Activated T-cell treated with anti-CD3 and anti-CD28 coated beads, Interleukin-2, amount 50 U/mL, for 48 hours (primary cell): ENCODE measurements at regions not wholly inside any gene's neighbourhood (a gene's known extent, or its start where the extent isn't known, plus 50 kb on each side); places are given as distances from the start of the nearest gene placed in this dataset.

Experiments used
- DNase-seq, 2 experiments: peaks; one replicate each; pipeline ENCODE4 v3.0.0-alpha.2; 2020

DNA sequence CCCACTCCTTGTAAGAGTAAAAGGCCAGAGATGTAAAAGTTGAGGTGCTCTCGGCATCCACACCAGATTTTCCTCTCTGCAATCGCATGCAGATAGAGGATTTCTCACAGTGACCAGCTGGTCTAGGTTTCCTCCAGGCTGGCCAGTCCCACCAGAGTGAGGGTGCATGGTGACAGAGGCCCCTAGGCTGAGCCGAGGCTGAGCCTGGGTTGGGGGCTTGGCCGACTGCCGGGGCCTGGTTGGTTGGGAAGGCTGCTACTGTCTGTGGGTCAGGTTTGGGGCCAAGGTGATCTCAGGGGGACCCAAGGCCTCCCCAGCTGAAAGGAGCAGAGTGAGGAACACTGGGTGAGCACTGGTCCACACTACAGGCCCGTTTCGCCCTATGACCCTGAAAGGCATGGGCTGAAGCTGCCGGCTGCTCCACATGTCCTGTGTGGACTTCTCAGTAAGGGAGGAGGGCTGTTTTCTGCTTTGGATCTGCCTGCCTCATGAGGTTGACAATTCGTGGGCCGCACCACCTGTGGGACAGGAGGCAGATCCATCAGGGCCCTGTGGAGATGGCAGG, 400.8 kb upstream of the IRX4 start:
- DNase-seq: no peak

- no peak for DNase-seq
Observed at GRCh38 chr5:2282893-2283292, 400.2 kb upstream of the IRX4 start.

- no peak for DNase-seq
Observed at GRCh38 chr5:2282034-2282690, 399.4 kb upstream of the IRX4 start.

DNA sequence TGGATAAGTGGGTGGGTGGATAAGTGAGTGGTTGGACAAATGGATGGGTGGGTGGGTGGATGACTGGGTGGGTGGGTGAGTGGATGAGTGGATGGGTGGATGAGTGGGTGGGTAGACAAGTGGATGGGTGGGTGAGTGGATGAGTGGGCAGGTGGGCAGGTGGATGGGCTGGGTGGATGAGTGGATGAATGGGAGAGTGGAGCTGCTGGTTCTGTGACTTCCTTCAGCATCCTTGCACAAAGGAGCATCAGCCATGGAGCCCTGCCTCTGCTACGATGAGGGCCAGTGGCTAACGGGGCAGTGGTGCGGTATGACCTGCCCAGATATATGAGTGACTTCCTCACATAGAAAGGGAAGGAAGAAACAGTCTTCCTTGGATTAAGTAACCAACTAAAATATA, 398.7 kb upstream of the IRX4 start:
- no peak for DNase-seq

GRCh38 chr5:2280318-2280717, 397.6 kb upstream of the IRX4 start:
- DNase-seq: no peak

- DNase-seq: no peak
Observed at GRCh38 chr5:2278825-2279456, 396.2 kb upstream of the IRX4 start.

- DNase-seq: no peak
Observed at GRCh38 chr5:2277886-2278285, 395.2 kb upstream of the IRX4 start.

DNA sequence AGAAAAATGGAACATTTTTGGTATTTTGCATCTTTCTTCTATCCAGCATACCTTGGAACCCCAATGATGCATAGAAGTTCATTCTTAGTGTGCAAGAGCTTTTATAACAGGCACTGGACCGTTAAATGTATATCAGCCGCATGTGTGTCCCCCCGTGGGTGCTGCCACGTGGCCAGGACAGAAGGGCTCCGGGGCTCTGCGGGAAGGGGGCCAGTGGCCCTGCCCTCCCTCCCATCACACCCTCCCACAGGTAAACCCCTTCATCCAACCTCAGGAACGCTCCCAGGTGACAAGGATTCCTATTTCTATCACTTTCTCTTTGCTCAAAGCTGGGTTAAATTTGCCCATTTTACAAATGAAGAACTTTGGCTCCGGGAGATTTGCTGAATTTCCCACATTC, 393.4 kb upstream of the IRX4 start:
- no peak for DNase-seq

DNA sequence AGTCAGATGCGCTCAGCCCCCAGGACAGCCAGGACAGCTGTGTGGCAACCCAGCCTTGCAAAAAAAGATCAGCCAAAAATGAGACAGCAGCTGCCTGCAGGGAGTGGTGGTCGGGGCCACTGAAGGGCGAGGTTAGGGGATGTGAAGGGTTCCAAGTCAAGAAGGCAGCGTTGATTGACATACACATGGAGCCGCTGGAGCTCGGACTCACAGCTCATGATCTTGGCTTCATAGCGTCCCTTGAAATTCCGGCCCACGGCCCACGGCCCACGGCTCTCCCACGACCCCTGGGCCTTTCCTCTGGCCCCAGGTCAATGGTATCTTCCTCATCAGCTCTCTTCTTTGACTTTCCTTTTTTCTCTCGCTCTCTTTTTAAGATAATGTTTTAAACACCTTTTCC, 390.0 kb upstream of the IRX4 start:
- DNase-seq: no peak

GRCh38 chr5:2272039-2272438, 389.3 kb upstream of the IRX4 start:
- no peak for DNase-seq

DNA sequence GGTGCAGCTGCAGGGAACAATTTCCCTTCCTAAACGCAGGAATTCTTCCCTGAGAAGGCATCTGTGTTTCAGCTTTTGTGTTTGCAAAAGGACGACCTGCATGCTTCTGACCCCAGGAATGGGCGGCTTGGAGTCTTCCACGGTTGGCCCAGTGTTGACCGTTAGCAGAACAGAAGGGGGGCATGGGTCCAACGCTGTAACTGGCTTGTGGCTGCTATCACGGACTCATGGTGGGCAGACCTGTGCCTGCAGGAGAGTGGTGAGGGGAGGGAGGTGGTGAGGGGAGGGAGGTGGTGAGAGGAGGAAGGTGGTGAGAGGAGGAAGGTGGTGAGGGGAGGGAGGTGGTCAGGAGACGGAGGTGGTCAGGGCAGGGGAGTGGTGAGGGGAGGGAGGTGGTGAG, 388.6 kb upstream of the IRX4 start:
- DNase-seq: no peak

- no peak for DNase-seq
Observed at GRCh38 chr5:2270467-2270866, 387.7 kb upstream of the IRX4 start.

- no peak for DNase-seq
Observed at GRCh38 chr5:2269656-2270055, 386.9 kb upstream of the IRX4 start.

DNA sequence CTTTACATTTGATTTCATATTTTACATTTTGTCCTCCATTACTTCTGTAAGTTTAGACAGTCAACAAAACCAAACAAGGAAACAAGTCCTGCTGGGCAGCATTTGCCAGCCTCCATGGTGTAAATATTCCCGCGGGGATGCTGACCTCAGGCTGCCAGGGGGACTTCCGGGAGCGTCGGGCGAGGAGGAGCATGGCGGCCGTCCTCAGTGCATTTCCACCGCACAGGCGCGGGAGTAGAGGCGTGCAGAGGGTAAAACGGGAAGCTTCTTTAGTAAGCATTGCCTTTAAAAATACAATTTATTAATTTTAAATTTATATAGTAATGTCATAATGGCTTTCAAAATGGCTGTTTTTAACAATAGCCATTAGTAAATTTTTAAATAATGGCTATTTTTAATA, 385.3 kb upstream of the IRX4 start:
- DNase-seq: no peak

GRCh38 chr5:2266641-2267240, 384.0 kb upstream of the IRX4 start:
- DNase-seq: no peak

DNA sequence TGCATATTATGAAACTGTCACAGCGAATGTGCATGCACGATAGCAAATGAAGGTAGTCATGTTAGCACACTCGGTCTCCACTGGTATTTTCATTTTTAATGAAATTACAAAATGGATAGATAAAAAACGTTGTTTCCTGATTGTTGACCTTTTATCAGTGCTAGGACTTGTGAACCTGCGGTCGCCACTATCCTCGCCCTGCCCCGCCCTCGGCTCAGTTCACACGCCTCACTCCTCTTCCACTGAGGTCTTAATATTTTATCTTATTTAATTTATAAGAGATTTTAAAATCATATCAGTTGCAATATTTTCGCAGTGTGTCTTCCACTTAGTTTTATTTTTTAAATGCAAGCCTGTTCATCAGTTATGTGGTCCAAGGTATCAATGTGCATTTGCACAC, 382.6 kb upstream of the IRX4 start:
- DNase-seq: no peak

- no peak for DNase-seq
Observed at GRCh38 chr5:2263763-2264162, 381.0 kb upstream of the IRX4 start.

GRCh38 chr5:2262620-2263019, 379.9 kb upstream of the IRX4 start:
- no peak for DNase-seq

DNA sequence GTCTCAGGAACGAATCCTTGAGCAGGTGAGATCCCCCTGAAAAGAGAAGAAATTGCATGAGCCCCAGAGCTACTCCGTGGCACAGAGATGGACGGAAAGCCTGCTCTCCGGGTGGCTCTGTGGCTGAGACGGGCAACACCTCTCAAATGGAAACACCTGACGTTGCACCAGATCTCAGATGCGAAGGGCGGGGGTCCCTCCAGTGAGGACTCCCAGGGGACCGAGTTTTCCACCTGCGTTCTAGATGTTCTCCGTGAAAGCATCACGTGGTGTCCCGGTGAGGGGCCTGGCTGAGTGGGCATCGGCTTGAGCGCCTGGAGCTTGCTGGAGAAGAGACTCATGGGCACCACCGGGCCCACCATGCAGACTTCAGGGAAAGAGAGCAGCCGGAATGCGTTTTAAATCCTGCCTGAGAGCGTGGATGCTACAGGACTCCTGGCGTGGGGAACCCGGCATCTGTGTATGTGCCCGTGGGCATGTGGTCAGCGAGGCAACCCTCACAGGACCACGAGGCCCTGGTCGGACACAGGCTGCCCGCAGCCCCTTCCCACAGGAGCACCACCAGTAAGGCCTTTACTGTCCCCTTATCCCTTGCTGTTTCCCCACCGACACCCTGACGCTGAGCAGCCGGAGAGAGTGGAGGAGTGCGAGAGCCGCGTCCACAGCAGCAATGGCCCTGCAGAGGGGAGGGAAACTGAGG, 378.4 kb upstream of the IRX4 start:
- no peak for DNase-seq

DNA sequence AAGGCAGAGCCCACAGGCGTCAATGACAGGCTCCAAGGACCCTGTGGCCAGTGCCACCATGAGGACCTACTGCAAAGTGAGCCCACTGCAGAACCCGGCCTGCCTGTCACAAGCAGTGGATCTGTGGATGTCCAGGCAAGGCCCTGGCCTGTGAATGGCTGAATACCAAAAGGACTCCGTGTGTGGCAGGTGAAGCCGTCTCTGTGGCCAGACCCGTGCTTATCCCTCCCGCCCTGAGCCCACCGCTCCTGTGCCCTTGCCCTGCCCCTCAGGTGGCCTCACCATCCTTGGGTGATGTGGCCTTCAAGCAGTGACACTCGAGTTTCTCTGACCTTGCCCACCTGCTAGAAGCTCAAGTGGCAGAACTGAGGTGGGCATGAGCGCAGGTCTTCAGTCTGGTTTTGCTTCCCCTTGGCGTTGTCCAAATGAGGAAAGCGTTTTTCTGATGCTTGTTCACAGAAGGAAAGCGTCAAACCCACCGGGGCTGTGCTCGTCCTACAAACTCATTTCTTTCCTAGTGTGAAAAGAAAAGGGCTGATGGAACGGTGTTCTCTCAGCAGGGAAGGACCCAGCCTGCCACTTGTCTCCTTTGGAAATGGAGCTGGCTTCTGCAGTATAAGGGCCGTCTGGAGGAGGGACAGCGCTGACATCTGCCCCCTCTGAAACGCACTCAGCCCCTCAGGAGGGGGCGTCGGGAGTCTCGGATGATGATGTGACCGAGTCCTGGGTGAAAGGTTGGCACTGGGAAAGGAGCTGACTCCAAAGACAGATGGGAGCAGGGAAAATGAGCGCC, 377.7 kb upstream of the IRX4 start:
- no peak for DNase-seq

- no peak for DNase-seq
Observed at GRCh38 chr5:2259494-2260107, 376.9 kb upstream of the IRX4 start.

DNA sequence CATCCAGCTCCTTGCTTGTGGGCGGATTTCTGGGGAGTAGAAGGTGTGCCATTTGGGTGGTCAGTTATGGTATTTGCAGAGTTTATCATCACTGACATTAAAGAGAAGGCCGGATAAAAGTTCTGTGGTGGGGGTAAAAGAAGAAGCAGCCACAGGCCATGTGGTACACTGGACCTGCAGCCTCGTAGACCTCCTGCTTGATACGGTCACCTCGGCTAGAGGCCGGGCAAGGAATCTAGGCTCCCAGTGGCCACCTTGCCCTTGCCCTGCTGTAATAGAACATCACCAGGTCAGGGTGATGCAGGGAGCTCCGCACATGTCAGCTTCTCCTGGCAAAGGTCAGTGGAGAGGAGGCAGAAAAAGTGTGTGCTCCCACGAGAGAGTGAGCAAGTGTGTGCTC, 376.1 kb upstream of the IRX4 start:
- no peak for DNase-seq
